ENCODE measurements at regions not wholly inside any gene's neighbourhood (a gene's known extent, or its start where the extent isn't known, plus 50 kb on each side); places are given as distances from the start of the nearest gene placed in this dataset.
A peak's percentile ranks its signal among the peaks of the same experiment; 100 is the strongest.

GRCh38 chr2:41496908-41497307 is 550.9 kb upstream of the PKDCC start:
- DNase-seq (ENCODE audit: low spot score): peak; percentile 9
- POLR2A ChIA-PET: no interaction called here
- H3K4me2 ChIP-seq (ENCODE audit: low read length): no peak overlapping the region
- CTCF ChIA-PET (ENCODE audit: unreplicated experiment): no interaction called here
- H3K4me3 ChIP-seq (ENCODE audit: low read depth, low read length, poor library complexity, severe bottlenecking): no peak overlapping the region
- H2AFZ ChIP-seq (ENCODE audit: low read length): no peak overlapping the region
- H3K4me1 ChIP-seq (ENCODE audit: insufficient read depth, low read length, poor library complexity, severe bottlenecking): no peaks in the 10 kb centered on the region
- H3K79me2 ChIP-seq (ENCODE audit: insufficient read depth, low read depth, low read length): no peaks in the 10 kb centered on the region
- intact Hi-C loops (cut with micrococcal nuclease; ENCODE audit: unreplicated experiment): no loop called here
- peak; percentile 70 for TF ChIP-seq CTCF (conservative IDR thresholded peaks at IDR 0.05; ENCODE audit: low read length)
- TF ChIP-seq EZH2phosphoT487 (IDR thresholded peaks at IDR 0.05; ENCODE audit: borderline replicate concordance, low read depth, low read length): no peak
- H4K20me1 ChIP-seq (ENCODE audit: insufficient read depth, low read length): no peaks in the 10 kb centered on the region
- H3K9me2 ChIP-seq (ENCODE audit: insufficient read depth, low read length): no peaks in the 10 kb centered on the region
- no peaks in the 10 kb centered on the region for H3K36me3 ChIP-seq (ENCODE audit: insufficient read depth, low read length)
- H3K27ac ChIP-seq (ENCODE audit: low read depth, low read length, poor library complexity, severe bottlenecking): no peak overlapping the region
- peaks cover 30% of the 10 kb centered on the region; the same call in 1 of the 2 replicates for H3K9me3 ChIP-seq (ENCODE audit: low read length)
- no TSS peak for BruUV-seq (replicated peaks)

- H3K27ac ChIP-seq (ENCODE audit: low read depth, low read length, poor library complexity, severe bottlenecking): no peak overlapping the region
- no peaks in the 10 kb centered on the region for H4K20me1 ChIP-seq (ENCODE audit: insufficient read depth, low read length)
- H3K4me2 ChIP-seq (ENCODE audit: low read length): no peak overlapping the region
- H3K9me2 ChIP-seq (ENCODE audit: insufficient read depth, low read length): no peaks in the 10 kb centered on the region
- POLR2A ChIA-PET: interaction anchor here (0.7 kb wide), 1 partner anchor 356 kb away, joined by 3 read pairs; no protein-coding TSS in a partner anchor
- no peak for DNase-seq (ENCODE audit: low spot score)
- CTCF ChIA-PET (ENCODE audit: unreplicated experiment): no interaction called here
- H3K79me2 ChIP-seq (ENCODE audit: insufficient read depth, low read depth, low read length): no peaks in the 10 kb centered on the region
- H2AFZ ChIP-seq (ENCODE audit: low read length): no peak overlapping the region
- H3K4me3 ChIP-seq (ENCODE audit: low read depth, low read length, poor library complexity, severe bottlenecking): no peak overlapping the region
- no peaks in the 10 kb centered on the region for H3K4me1 ChIP-seq (ENCODE audit: insufficient read depth, low read length, poor library complexity, severe bottlenecking)
- intact Hi-C loops (cut with micrococcal nuclease; ENCODE audit: unreplicated experiment): no loop called here
- H3K9me3 ChIP-seq (ENCODE audit: low read length): peaks cover 30% of the 10 kb centered on the region; the same call in 1 of the 2 replicates
- no TSS peak for BruUV-seq (replicated peaks)
- TF ChIP-seq EZH2phosphoT487 (IDR thresholded peaks at IDR 0.05; ENCODE audit: borderline replicate concordance, low read depth, low read length) (no peak), CTCF (conservative IDR thresholded peaks at IDR 0.05; ENCODE audit: low read length) (no peak)
- no peaks in the 10 kb centered on the region for H3K36me3 ChIP-seq (ENCODE audit: insufficient read depth, low read length)
These were observed 549.0 kb upstream of the PKDCC start for GRCh38 chr2:41498781-41499180.

- Histone ChIP-seq H3K9me3 (ENCODE audit: low read length) (peaks cover 14% of the 10 kb centered on the region; the same call in 1 of the 2 replicates), H4K20me1 (ENCODE audit: insufficient read depth, low read length) (no peaks in the 10 kb centered on the region), H3K27ac (ENCODE audit: low read depth, low read length, poor library complexity, severe bottlenecking) (no peak overlapping the region), H3K36me3 (ENCODE audit: insufficient read depth, low read length) (no peaks in the 10 kb centered on the region), H3K4me1 (ENCODE audit: insufficient read depth, low read length, poor library complexity, severe bottlenecking) (no peaks in the 10 kb centered on the region), H2AFZ (ENCODE audit: low read length) (no peak overlapping the region), H3K4me3 (ENCODE audit: low read depth, low read length, poor library complexity, severe bottlenecking) (no peak overlapping the region), H3K9me2 (ENCODE audit: insufficient read depth, low read length) (no peaks in the 10 kb centered on the region), H3K79me2 (ENCODE audit: insufficient read depth, low read depth, low read length) (no peaks in the 10 kb centered on the region), H3K4me2 (ENCODE audit: low read length) (no peak overlapping the region)
- ChIA-PET CTCF (ENCODE audit: unreplicated experiment) (no interaction called here), POLR2A (no interaction called here)
- intact Hi-C loops (cut with micrococcal nuclease; ENCODE audit: unreplicated experiment): no loop called here
- TF ChIP-seq CTCF (conservative IDR thresholded peaks at IDR 0.05; ENCODE audit: low read length): no peak
- TF ChIP-seq EZH2phosphoT487 (IDR thresholded peaks at IDR 0.05; ENCODE audit: borderline replicate concordance, low read depth, low read length): no peak
- DNase-seq (ENCODE audit: low spot score): no peak
- BruUV-seq (replicated peaks): no TSS peak
These were observed 546.9 kb upstream of the PKDCC start for GRCh38 chr2:41500895-41501294.
